ENCODE measurements at regions not wholly inside any gene's neighbourhood (a gene's known extent, or its start where the extent isn't known, plus 50 kb on each side); places are given as distances from the start of the nearest gene placed in this dataset.

- TF ChIP-seq CTCF (optimal IDR thresholded peaks at IDR 0.05 in 1 of 3, IDR thresholded peaks at IDR 0.05 in 1 of 3, conservative IDR thresholded peaks at IDR 0.05 in 1 of 3; ENCODE audit: extremely low read depth in 1 of 3, insufficient read depth in 2 of 3, low read length in 3 of 3) (no peak), EZH2 (IDR thresholded peaks at IDR 0.05; ENCODE audit: low read length) (no peak)
Observed at GRCh38 chr6:84434550-84434949, 207.1 kb upstream of the CEP162 start.

All from keratinocyte (primary cell).